H1 (cell line): ENCODE measurements at regions not wholly inside any gene's neighbourhood (a gene's known extent, or its start where the extent isn't known, plus 50 kb on each side); places are given as distances from the start of the nearest gene placed in this dataset.

ENCODE experiments used
- CHD7 ChIP-seq: fragments of 300-600 bp; sonication (generic); IDR thresholded peaks from 2 replicates; pipeline ENCODE4 v1.7.1; 2012; ENCODE audit warnings: low read length, moderate library complexity, mild to moderate bottlenecking, inconsistent platforms; ENCODE audit not compliant: insufficient replicate concordance
- CTCF ChIP-seq, 3 experiments: IDR thresholded peaks; 1 replicate in 2 of 3; 2 replicates in 1 of 3; pipeline versions ENCODE4 v1.5.1 to v1.6.1; 2011; ENCODE audit warnings: low read length in 3 of 3, mild to moderate bottlenecking in 3 of 3, inconsistent platforms in 2 of 3, low read depth in 1 of 3, moderate library complexity in 1 of 3; ENCODE audit not compliant: insufficient read depth in 1 of 3; ENCODE audit errors: control extremely low read depth in 1 of 3
- E2F6 ChIP-seq: IDR thresholded peaks from 2 replicates; pipeline ENCODE4 v1.6.1; 2012; ENCODE audit warnings: inconsistent platforms
- MAX ChIP-seq: IDR thresholded peaks from 2 replicates; pipeline ENCODE4 v1.6.1; 2012; ENCODE audit warnings: inconsistent platforms
- RNF2 ChIP-seq: fragments of 200-900, 300-1000 bp; sonication (generic); IDR thresholded peaks from 2 replicates; pipeline ENCODE4 v1.7.1; 2016; ENCODE audit warnings: borderline replicate concordance, low read depth, mild to moderate bottlenecking, antibody characterized with exemption, low read length; ENCODE audit not compliant: poor library complexity, severe bottlenecking; ENCODE audit errors: missing control alignments

GRCh38 chr5:4905674-4906520 is 234.2 kb upstream of the ADAMTS16 start (continued):
- TF ChIP-seq CTCF (IDR thresholded peaks at IDR 0.05; ENCODE audit: control extremely low read depth in 1 of 3, insufficient read depth in 1 of 3, low read depth in 1 of 3, low read length in 3 of 3) (peak; percentile 39 to 57 (median 41)), CHD7 (no peak), RNF2 (no peak), MAX (peak; percentile 84), E2F6 (peak; percentile 68)
